GM13976 (cell line): ENCODE measurements at regions not wholly inside any gene's neighbourhood (a gene's known extent, or its start where the extent isn't known, plus 50 kb on each side); places are given as distances from the start of the nearest gene placed in this dataset.

Experiments
- DNase-seq: peaks from one replicate; pipeline ENCODE4 v3.0.0; 2012; ENCODE audit warnings: low spot score
- in situ Hi-C: fragments of 300-500 bp; cut with MboI; formaldehyde crosslinking; loops from one replicate; pipeline ENCODE4 v1.12.0; 2022; ENCODE audit warnings: low sequenced_read_pairs, mixed read lengths, inconsistent platforms; ENCODE audit not compliant: unreplicated experiment
- TF ChIP-seq, protein P1 (sequence below): IDR thresholded peaks from 2 replicates; pipeline ENCODE4 v1.5.1; 2012; ENCODE audit warnings: borderline replicate concordance, mild to moderate bottlenecking; ENCODE audit not compliant: insufficient read depth; ENCODE audit errors: extremely low read depth, missing control alignments, control extremely low read depth

- in situ Hi-C loops = no loop called here
Measured at GRCh38 chr4:126346654-126347053, 1031.9 kb downstream of the FAT4 start.

DNA sequence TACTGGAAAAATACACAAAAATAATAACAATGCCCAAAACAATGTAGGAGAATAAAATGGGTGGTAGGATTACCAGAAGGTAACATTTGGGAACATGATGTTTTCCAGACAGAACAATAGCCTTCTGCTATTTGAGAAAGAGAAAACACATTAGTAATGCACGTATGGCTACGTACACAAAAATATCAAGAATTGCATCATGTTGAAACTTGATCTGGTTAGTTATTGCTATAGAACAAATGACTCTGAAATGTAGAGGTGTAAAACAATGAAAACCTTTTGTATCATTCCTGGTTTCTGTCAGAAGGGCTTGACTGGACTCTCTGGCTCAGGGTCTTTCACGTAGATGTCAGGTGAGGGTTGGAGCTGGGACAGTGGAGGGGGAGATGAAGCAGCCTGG lies 1040.0 kb downstream of the FAT4 start:
- no peak for DNase-seq
- TF ChIP-seq, protein P1, sequence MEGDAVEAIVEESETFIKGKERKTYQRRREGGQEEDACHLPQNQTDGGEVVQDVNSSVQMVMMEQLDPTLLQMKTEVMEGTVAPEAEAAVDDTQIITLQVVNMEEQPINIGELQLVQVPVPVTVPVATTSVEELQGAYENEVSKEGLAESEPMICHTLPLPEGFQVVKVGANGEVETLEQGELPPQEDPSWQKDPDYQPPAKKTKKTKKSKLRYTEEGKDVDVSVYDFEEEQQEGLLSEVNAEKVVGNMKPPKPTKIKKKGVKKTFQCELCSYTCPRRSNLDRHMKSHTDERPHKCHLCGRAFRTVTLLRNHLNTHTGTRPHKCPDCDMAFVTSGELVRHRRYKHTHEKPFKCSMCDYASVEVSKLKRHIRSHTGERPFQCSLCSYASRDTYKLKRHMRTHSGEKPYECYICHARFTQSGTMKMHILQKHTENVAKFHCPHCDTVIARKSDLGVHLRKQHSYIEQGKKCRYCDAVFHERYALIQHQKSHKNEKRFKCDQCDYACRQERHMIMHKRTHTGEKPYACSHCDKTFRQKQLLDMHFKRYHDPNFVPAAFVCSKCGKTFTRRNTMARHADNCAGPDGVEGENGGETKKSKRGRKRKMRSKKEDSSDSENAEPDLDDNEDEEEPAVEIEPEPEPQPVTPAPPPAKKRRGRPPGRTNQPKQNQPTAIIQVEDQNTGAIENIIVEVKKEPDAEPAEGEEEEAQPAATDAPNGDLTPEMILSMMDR = no peak
- in situ Hi-C loops = no loop called here

More at GRCh38 chr4:126346654-126347053, 1031.9 kb downstream of the FAT4 start:
- TF ChIP-seq, protein P1 = no peak
- no peak for DNase-seq

DNA sequence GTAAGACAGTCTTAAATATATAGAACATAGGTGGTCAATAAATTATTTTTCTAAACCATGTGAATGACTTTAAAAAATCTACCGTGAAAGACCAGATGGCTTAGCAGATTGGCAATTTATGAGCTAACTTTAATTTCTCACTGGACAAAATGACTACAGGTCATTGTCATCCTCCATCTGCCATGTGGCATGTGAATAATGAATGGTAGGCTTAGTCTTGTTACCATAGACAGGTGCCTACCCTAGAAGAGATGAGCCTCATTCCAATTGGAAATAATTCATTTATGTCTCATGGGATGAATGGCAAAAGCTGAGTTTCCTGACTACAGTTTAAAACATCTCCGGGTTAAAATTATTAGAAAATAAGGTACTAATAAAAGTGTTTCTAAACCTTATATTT lies 1043.3 kb downstream of the FAT4 start:
- in situ Hi-C loops = no loop called here
- DNase-seq = no peak
- TF ChIP-seq, protein P1 = no peak

DNA sequence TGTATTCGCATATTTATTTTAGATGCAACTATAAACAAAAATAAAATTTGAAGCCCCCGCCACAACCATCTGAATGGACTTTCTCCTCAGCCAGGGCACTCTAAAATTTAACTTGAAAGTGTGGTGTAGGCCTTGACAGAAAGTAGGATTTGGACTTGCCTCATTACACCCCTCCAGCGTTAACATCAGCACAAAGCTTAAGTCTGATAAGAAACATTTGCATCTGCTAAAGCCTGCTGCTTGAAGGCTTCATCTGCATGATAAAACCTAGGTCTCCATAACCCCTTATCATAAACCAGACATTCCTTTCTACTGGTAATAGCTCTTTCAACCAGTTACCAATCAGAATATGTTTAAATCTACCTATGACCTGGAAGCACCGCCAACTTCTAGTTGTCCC lies 1046.5 kb downstream of the FAT4 start:
- in situ Hi-C loops = no loop called here
- TF ChIP-seq, protein P1 = no peak
- DNase-seq = no peak

- no peak for DNase-seq
Measured at GRCh38 chr4:126364311-126364911, 1049.7 kb downstream of the FAT4 start.

DNA sequence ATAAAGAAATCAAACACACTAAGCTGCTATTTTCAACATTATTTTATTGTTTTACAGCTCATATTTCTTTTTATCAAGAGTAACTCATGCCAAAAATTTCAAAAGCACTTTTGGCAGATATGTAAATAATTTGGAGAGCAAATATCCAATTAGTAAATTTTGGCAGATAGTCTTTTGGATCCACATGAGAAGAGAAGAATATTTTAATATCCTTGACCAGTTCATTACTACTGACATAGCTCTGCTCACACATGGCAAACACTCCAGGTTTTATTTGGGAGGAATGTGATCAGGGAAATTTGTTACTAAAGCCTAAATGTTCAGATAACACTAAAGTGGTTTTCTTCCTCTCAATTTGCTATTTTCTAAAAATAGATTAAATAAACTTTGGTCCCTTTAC lies 1054.3 kb downstream of the FAT4 start:
- in situ Hi-C loops = no loop called here

More at GRCh38 chr4:126364311-126364911, 1049.7 kb downstream of the FAT4 start:
- in situ Hi-C loops = no loop called here
- TF ChIP-seq, protein P1 = no peak

More for the DNA sequence above, 1054.3 kb downstream of the FAT4 start:
- DNase-seq = no peak
- TF ChIP-seq, protein P1 = no peak
